CD8-positive, alpha-beta memory T cell (primary cell): ENCODE measurements at regions not wholly inside any gene's neighbourhood (a gene's known extent, or its start where the extent isn't known, plus 50 kb on each side); places are given as distances from the start of the nearest gene placed in this dataset.

ENCODE experiments used
- CTCF ChIA-PET: fragments of 350-600 bp; sonication (Branson Sonifier 250); formaldehyde crosslinking; loops from one replicate; lab custom pipeline; 2021; ENCODE audit warnings: antibody characterized with exemption; lab: Charles Lee
- POLR2A ChIA-PET: fragments of 350-600 bp; sonication (Branson Sonifier 250); formaldehyde crosslinking; loops from one replicate; lab custom pipeline; 2021; ENCODE audit warnings: antibody characterized with exemption; lab: Charles Lee
- DNase-seq, 5 donors: peaks; one replicate each; pipeline versions ENCODE4 v3.0.0 to v3.0.0-alpha.2; 2020 to 2022; ENCODE audit warnings: mixed read lengths in 1 of 5
- H3K27ac ChIP-seq: one replicate; pipeline ENCODE4 v1.7.0; 2013; ENCODE audit warnings: low read depth, mild to moderate bottlenecking, low read length, moderate library complexity
- H3K27me3 ChIP-seq: 2 replicates; pipeline ENCODE4 v1.7.0; 2013; ENCODE audit warnings: low read length, mild to moderate bottlenecking; ENCODE audit not compliant: insufficient read depth, poor library complexity, severe bottlenecking
- H3K36me3 ChIP-seq: 2 replicates; pipeline ENCODE4 v1.7.0; 2013; ENCODE audit warnings: mild to moderate bottlenecking, low read length, moderate library complexity; ENCODE audit not compliant: insufficient read depth
- H3K4me1 ChIP-seq: 2 replicates; pipeline ENCODE4 v1.7.0; 2013; ENCODE audit warnings: mild to moderate bottlenecking, low read length, moderate library complexity; ENCODE audit not compliant: insufficient read depth
- H3K4me3 ChIP-seq: 2 replicates; pipeline ENCODE4 v1.7.0; 2013; ENCODE audit warnings: mild to moderate bottlenecking, low read length
- H3K9me3 ChIP-seq: 2 replicates; pipeline ENCODE4 v1.7.0; 2013; ENCODE audit warnings: mild to moderate bottlenecking, low read length
- H3K27ac Mint-ChIP-seq, 8 donors: one replicate each; pipeline ENCODE4 v1.8.0; 2020 to 2021; ENCODE audit warnings: mixed read lengths in 8 of 8, mild to moderate bottlenecking in 6 of 8, inconsistent platforms in 3 of 8, moderate library complexity in 3 of 8
- H3K27me3 Mint-ChIP-seq, 2 donors: one replicate each; pipeline ENCODE4 v1.8.0; 2020 to 2021; ENCODE audit warnings: mixed read lengths in 2 of 2, mild to moderate bottlenecking in 1 of 2, moderate library complexity in 1 of 2
- H3K36me3 Mint-ChIP-seq, 3 donors: one replicate each; pipeline ENCODE4 v1.8.0; 2020 to 2021; ENCODE audit warnings: mixed read lengths in 3 of 3, inconsistent platforms in 1 of 3, mild to moderate bottlenecking in 1 of 3
- H3K4me1 Mint-ChIP-seq, 3 donors: one replicate each; pipeline ENCODE4 v1.8.0; 2020 to 2021; ENCODE audit warnings: mixed read lengths in 3 of 3, inconsistent platforms in 1 of 3, mild to moderate bottlenecking in 1 of 3
- H3K4me3 Mint-ChIP-seq, 7 donors: one replicate each; pipeline ENCODE4 v1.8.0; 2020 to 2021; ENCODE audit warnings: mixed read lengths in 7 of 7, mild to moderate bottlenecking in 6 of 7, moderate library complexity in 4 of 7, inconsistent platforms in 2 of 7
- H3K9me3 Mint-ChIP-seq, 5 donors: one replicate each; pipeline ENCODE4 v1.8.0; 2020 to 2022; ENCODE audit warnings: mixed read lengths in 5 of 5, mild to moderate bottlenecking in 3 of 5, moderate library complexity in 2 of 5, inconsistent platforms in 1 of 5

DNA sequence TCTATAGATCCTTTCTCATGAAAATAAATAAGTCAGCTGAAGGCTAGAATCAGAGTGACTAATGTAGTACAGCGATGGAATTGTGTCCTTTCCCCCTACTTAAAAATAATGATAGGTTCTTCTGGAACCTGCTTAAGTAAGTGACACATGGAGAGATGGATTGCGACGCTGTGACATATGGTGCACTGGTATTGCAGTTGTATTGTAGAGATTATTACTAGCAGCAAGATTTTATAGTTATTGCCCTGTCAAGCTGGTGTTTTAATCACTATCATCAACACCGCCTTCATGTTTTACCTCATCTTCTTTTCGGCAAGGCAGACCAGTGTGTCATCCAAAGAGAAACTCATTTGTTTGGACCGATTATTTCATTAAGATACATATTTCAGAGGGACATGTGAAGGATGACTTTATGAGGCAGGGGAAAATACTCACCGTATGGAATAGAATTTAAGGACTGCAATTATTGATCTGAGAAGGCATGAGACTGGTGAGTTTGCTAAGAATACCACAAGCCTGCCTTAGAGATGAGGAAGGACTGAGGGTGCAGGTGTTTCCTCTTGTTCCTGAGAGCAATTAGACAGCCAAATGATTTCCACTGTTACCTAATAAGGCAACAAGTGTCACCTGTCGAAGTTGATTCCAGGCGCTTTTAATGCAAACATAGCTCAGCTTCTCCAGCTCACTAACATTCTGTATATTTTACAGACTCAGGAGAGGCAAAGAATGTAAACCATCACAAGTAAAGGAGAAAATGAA lies 1855.5 kb downstream of the MAT2B start:
- H3K36me3 ChIP-seq: no peaks in the 10 kb centered on the region
- DNase-seq: no peak
- H3K27ac ChIP-seq: no peak overlapping the region
- H3K4me3 ChIP-seq: no peak overlapping the region
- peaks cover 0 to 24% (median 6%) of the 10 kb centered on the region in 5 donors for H3K9me3 Mint-ChIP-seq
- H3K27me3 ChIP-seq: no peaks in the 10 kb centered on the region
- H3K9me3 ChIP-seq: no peaks in the 10 kb centered on the region
- POLR2A ChIA-PET: no interaction called here
- H3K4me1 ChIP-seq: no peaks in the 10 kb centered on the region
- H3K4me3 Mint-ChIP-seq: no peak overlapping the region
- CTCF ChIA-PET: no interaction called here
- H3K36me3 Mint-ChIP-seq: no peaks in the 10 kb centered on the region
- H3K27ac Mint-ChIP-seq: no peak overlapping the region
- no peaks in the 10 kb centered on the region for H3K27me3 Mint-ChIP-seq
- no peaks in the 10 kb centered on the region for H3K4me1 Mint-ChIP-seq

DNA sequence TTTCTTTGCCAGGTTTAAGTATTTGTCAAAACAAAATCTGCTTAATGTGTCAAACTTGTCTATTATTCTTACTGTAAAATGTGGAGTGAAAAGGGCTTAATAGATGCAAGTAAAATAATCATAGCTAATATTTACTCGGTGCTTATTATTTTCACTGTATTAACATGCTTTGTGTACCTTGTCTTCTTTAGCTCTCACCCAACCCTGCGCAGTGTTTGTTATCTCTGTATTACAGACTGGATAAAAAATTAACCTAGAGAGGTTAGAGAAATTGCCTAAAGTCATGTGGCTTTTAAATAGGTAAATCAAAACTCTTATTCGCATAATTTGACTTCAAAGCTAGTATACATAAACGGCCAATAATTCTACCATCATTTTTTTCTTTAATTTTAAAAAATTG lies 1864.8 kb downstream of the MAT2B start:
- ChIA-PET POLR2A (no interaction called here), CTCF (no interaction called here)
- Histone ChIP-seq H3K27ac (no peak overlapping the region), H3K4me1 (no peaks in the 10 kb centered on the region), H3K4me3 (no peak overlapping the region), H3K27me3 (no peaks in the 10 kb centered on the region), H3K9me3 (no peaks in the 10 kb centered on the region), H3K36me3 (no peaks in the 10 kb centered on the region)
- Mint-ChIP-seq H3K4me1 (no peaks in the 10 kb centered on the region), H3K27me3 (no peaks in the 10 kb centered on the region), H3K9me3 (peaks cover 3 to 25% (median 5%) of the 10 kb centered on the region in 5 donors), H3K36me3 (no peaks in the 10 kb centered on the region), H3K4me3 (no peak overlapping the region), H3K27ac (no peak overlapping the region)
- DNase-seq: no peak

DNA sequence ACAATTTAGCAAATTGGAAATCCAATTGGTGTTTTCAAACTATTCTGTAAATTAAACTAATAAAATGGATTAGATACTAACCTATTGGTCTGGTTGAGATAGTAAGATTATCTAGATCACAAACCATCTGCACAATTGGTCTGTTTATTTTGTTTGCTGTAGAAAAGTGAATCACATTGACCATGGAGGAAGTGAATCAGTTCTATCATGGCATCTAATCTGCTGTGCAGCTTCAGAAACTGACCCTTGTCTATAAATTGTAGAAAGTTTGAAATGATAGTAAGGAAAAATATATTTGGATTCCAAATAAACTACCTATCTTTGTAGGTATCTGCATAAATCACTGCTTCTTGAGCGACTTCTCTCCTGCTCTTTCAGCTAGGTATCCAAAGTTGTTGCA lies 1865.4 kb downstream of the MAT2B start:
- H3K4me3 Mint-ChIP-seq: no peak overlapping the region
- H3K27me3 Mint-ChIP-seq: no peaks in the 10 kb centered on the region
- peaks cover 2 to 19% (median 7%) of the 10 kb centered on the region in 5 donors for H3K9me3 Mint-ChIP-seq
- no peaks in the 10 kb centered on the region for H3K4me1 Mint-ChIP-seq
- ChIA-PET CTCF (no interaction called here), POLR2A (no interaction called here)
- Histone ChIP-seq H3K4me3 (no peak overlapping the region), H3K36me3 (no peaks in the 10 kb centered on the region), H3K4me1 (no peaks in the 10 kb centered on the region), H3K9me3 (no peaks in the 10 kb centered on the region), H3K27me3 (no peaks in the 10 kb centered on the region), H3K27ac (no peak overlapping the region)
- no peak overlapping the region for H3K27ac Mint-ChIP-seq
- no peak for DNase-seq
- no peaks in the 10 kb centered on the region for H3K36me3 Mint-ChIP-seq

DNA sequence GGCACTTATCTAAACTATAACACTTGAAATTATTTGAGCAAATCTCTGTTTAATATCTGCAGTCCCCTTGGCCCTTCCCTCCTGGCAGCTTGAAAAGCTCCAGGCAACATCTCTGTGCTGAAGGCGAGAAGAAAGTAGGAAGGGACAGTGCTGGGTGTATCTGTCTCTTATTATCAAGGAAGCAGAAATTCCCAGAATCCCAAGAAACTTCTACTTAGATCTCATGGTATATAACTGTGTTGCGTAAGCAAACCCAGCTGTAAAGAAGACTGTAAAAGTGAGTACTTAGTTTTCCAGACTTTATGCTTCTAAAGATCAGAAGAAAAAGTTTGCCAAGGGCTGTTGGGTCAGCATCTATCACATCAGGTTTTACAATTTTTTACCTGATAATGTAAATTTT lies 1869.8 kb downstream of the MAT2B start:
- Mint-ChIP-seq H3K36me3 (no peaks in the 10 kb centered on the region), H3K27me3 (no peaks in the 10 kb centered on the region), H3K4me1 (no peaks in the 10 kb centered on the region), H3K4me3 (no peak overlapping the region), H3K27ac (no peak overlapping the region), H3K9me3 (peaks cover 2 to 20% (median 6%) of the 10 kb centered on the region in 5 donors)
- ChIA-PET CTCF (no interaction called here), POLR2A (no interaction called here)
- H3K27me3 ChIP-seq: no peaks in the 10 kb centered on the region
- no peaks in the 10 kb centered on the region for H3K36me3 ChIP-seq
- H3K27ac ChIP-seq: no peak overlapping the region
- DNase-seq: no peak
- no peaks in the 10 kb centered on the region for H3K9me3 ChIP-seq
- H3K4me1 ChIP-seq: no peaks in the 10 kb centered on the region
- no peak overlapping the region for H3K4me3 ChIP-seq

DNA sequence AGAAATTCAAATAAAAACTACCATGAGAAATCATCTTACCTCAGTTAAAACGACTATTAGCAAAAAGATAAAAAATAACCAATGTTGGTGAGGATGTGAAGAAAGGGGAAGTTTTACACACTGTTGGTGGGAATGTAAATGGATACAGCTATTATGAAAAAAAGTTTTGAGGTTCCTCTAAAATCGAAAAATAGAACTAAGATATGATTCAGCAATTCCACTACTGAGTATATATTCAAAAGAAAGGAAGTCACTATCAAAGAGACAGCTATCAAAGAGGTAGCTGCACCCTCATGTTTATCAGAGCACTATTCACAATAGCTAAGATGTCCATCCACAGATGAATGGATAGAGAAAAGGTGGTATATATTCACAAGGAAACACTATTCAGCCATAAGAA lies 1888.4 kb downstream of the MAT2B start:
- Mint-ChIP-seq H3K27ac (no peak overlapping the region), H3K4me1 (no peaks in the 10 kb centered on the region), H3K4me3 (no peak overlapping the region), H3K36me3 (no peaks in the 10 kb centered on the region), H3K9me3 (peaks cover 5 to 48% (median 13%) of the 10 kb centered on the region in 5 donors), H3K27me3 (no peaks in the 10 kb centered on the region)
- Histone ChIP-seq H3K27ac (no peak overlapping the region), H3K4me1 (no peaks in the 10 kb centered on the region), H3K27me3 (no peaks in the 10 kb centered on the region), H3K9me3 (no peaks in the 10 kb centered on the region), H3K4me3 (no peak overlapping the region), H3K36me3 (no peaks in the 10 kb centered on the region)
- no peak for DNase-seq
- ChIA-PET CTCF (no interaction called here), POLR2A (no interaction called here)

DNA sequence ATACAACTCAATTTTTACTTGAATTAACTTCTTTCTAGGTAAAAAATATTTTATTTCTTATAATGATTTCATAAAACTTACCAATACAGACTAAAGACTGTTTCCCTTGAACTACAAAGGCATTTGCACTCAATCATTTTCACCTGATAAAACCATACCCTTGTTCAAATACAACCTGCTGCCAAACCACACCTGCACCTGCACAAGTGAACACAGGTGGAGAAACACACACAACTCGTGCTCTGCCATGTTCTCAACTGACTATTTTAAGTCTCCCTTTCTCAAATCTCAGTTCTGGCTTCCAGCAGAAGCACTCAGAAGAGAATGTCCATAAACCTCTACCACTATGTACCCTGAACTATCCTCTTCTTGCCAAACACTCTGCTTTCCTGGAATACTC lies 1892.1 kb downstream of the MAT2B start:
- H3K9me3 Mint-ChIP-seq: peaks cover 4 to 21% (median 8%) of the 10 kb centered on the region in 5 donors
- Histone ChIP-seq H3K27ac (no peak overlapping the region), H3K4me1 (no peaks in the 10 kb centered on the region), H3K36me3 (no peaks in the 10 kb centered on the region), H3K27me3 (no peaks in the 10 kb centered on the region), H3K9me3 (no peaks in the 10 kb centered on the region), H3K4me3 (no peak overlapping the region)
- no peaks in the 10 kb centered on the region for H3K27me3 Mint-ChIP-seq
- POLR2A ChIA-PET: no interaction called here
- no peak for DNase-seq
- H3K4me3 Mint-ChIP-seq: no peak overlapping the region
- H3K4me1 Mint-ChIP-seq: no peaks in the 10 kb centered on the region
- H3K36me3 Mint-ChIP-seq: no peaks in the 10 kb centered on the region
- H3K27ac Mint-ChIP-seq: no peak overlapping the region
- CTCF ChIA-PET: no interaction called here

DNA sequence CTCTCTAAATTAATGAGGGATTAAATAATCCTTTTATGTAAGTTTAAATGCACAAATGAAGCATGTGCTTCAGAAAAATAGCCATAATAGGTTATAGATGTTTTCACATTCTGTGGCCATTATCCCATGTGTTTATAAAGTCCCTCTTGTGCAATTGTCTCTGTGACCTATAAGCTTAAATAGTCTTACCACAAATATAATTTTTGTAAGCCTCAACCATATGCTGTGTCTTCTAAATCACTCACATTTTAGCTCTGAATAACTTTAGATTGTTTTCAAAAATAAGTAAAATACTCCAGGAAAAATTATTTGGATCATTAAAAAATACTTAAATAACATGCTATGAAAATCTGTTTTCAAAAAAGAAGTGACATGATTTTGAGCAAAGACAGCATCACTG lies 1894.7 kb downstream of the MAT2B start:
- peaks cover 4 to 15% (median 9%) of the 10 kb centered on the region in 5 donors for H3K9me3 Mint-ChIP-seq

DNA sequence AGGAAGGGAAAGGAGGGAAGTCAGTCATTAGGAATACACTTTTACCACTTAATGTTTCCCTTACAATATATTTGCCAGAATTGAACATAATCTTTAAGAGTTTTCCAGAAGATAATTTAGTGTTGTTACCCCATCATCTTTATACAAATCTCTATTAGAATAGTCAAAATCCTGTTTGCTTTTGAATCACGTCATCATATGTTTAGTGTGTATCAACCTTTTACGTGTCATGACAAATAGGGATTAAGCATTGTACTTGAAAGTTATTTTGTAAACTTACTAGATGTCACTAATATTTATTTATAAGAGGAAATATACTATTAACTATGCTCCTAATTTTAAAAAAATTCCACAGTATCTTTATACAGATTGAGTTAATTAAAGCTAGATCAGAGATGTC lies 1899.5 kb downstream of the MAT2B start:
- ChIA-PET CTCF (no interaction called here), POLR2A (no interaction called here)
- Histone ChIP-seq H3K4me3 (no peak overlapping the region), H3K27me3 (no peaks in the 10 kb centered on the region), H3K4me1 (no peaks in the 10 kb centered on the region), H3K27ac (no peak overlapping the region), H3K9me3 (no peaks in the 10 kb centered on the region), H3K36me3 (no peaks in the 10 kb centered on the region)
- Mint-ChIP-seq H3K36me3 (no peaks in the 10 kb centered on the region), H3K9me3 (peaks cover 8 to 25% (median 12%) of the 10 kb centered on the region in 5 donors), H3K27me3 (no peaks in the 10 kb centered on the region), H3K4me1 (no peaks in the 10 kb centered on the region), H3K27ac (no peak overlapping the region), H3K4me3 (no peak overlapping the region)
- DNase-seq: no peak

More for the DNA sequence above, 1894.7 kb downstream of the MAT2B start:
- Mint-ChIP-seq H3K27me3 (no peaks in the 10 kb centered on the region), H3K36me3 (no peaks in the 10 kb centered on the region), H3K4me3 (no peak overlapping the region), H3K4me1 (no peaks in the 10 kb centered on the region), H3K27ac (no peak overlapping the region)
- H3K27ac ChIP-seq: no peak overlapping the region
- no peaks in the 10 kb centered on the region for H3K9me3 ChIP-seq
- ChIA-PET POLR2A (no interaction called here), CTCF (no interaction called here)
- DNase-seq: no peak
- H3K27me3 ChIP-seq: no peaks in the 10 kb centered on the region
- H3K4me1 ChIP-seq: no peaks in the 10 kb centered on the region
- H3K36me3 ChIP-seq: no peaks in the 10 kb centered on the region
- no peak overlapping the region for H3K4me3 ChIP-seq
